Left hindlimb (tissue), 1 donor: ENCODE measurements at regions not wholly inside any gene's neighbourhood (a gene's known extent, or its start where the extent isn't known, plus 50 kb on each side); places are given as distances from the start of the nearest gene placed in this dataset.
"Not testable (repeated sequence)": the region's sequence is repeated elsewhere in the genome, so short reads cannot be mapped to it uniquely, and the experiment has no call there.

Source experiments
- DNase-seq: peaks from one replicate; pipeline ENCODE4 v3.0.0-alpha.2; 2018

DNA sequence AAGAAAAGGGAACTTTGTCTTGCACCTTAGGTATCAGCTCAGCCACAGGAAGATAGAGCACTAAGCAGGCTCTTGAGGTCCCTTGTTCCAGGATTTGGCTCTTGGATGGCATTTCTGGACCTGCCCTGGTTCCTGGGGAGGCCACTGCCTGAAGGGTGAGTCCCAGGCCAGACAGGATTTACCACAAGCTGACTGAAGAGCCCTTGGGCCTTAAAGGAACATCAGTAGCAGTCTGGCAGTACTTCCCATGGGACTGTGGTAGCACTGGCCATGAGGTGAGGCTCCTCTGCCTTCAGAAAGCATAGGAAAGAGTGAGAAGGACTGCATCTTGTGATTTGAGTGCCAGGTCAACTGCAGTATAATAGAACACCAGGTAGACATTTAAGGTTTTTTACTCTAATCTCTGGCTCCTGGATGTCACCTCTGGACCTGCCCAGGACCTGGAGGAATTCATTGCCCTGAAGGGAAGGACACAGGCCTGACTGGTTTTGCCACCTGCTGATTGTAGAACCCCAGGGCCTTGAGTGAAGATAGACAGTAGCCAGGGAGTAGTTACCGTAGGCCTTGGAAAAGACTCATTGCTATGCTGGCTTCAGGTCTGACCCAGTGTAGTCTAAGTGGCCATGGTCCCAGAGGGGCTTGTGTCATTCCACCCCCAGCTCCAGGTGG is 154.4 kb upstream of the CREB1 start:
- DNase-seq, result no peak

DNA sequence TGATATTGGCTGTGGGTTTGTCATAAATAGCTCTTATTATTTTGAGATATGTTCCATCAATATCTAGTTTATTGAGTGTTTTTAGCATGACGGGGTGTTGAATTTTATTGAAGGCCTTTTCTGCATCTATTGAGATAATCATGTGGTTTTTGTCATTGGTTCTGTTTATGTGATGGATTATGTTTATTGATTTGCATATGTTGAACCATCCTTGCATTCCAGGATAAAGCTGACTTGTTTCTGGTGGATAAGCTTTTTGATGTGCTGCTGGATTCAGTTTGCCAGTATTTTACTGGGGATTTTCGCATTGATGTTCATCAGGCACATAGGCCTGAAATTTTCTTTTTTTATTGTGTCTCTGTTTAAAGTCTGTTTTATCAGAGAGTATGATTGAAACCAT is 151.1 kb upstream of the CREB1 start:
- DNase-seq, result not testable (repeated sequence)

DNA sequence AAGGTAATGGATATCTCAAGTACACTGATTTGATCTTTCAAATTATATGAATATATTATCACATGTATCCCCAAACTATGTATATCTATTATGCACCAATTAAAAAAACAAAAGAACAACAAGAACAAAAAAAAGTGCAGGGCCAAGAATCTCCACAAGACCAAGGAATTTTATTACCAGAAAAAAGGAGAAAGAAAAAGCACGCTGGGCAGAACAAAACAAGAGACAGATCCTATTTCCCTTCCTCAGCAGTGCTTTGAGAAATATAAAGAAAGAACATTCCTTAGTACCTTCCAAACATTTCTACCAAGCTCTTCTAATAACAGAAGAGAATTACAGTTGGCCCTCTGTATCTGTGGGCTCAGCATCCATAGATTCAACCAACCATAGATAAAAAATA is 144.7 kb upstream of the CREB1 start:
- DNase-seq, result no peak

DNA sequence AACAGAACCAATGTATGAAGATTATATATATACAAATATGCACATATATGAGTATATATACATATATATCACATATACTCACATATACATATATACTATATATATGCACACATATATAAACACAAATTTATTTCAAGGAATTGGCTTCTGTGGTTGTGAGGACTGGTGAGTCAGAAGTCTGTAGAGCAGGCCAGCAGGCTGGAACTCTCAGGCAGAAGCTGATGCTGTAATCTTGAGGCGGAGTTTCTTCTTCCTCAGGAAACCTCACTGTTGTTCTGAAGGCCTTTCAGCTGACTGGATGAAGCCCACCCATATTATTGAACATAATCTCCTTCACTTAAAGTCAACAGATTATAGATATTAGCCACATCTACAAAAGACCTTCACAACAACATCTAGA is 143.9 kb upstream of the CREB1 start:
- no peak for DNase-seq

DNA sequence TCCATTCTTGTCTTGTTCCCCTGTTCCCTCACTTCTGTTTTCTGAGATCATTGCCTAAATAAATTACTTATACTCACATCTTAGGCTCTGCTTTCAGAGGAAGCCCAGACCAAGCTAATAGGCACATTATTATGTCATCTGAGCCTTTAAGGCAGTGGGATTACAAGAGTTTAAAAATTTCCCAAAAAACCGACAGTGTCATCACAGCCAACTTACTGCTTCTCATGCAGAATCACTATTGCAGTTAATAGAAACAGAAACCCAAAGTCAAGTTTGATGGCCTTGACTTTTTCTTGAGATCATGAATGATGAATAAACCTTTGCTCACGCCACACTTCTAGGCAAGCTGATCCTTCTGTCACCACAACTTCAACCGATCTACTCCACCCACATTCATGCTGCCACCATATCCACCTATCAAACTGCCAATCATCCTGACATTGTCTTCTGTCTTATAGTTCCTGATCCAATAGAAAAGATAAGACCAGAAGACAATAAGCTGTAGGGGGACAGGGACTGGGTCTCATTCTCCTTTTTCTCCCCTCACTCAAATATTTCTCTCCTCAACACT is 142.7 kb upstream of the CREB1 start:
- DNase-seq, result no peak

DNA sequence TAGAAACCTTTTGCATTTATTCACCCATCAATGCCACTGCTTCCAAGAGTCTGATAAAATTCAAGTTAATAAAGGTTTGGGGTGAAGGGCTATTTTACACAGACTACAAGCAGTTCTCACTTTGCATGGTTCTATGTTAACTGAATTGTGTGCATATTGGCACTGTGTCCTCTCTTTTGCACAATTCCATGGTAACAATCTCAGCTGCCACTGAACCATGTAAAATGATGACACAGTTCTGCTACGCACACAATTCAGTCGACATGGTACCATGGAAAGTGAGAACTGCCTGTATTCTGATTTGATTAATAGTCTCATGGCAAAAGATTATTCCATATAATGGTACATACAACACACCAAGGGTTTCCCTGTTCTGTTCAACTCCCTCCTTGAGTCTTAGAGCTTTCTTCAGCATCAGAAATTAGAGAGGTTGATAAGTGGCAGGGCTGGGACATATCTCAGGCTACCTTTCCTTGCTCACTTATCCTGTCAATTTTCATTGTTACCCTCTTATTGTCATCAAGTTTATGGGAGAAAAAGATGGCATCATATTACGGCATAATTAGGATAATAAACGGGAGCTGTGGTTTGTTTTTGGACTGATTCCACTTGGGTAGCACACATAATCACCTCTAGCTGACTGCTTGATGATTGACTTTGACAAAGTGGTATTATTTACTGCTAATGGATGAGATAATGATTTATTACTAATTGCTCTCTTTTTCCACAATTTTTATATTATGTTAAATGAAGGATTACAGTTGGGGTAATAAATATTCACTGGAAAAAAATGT is 139.3 kb upstream of the CREB1 start:
- no peak for DNase-seq

DNA sequence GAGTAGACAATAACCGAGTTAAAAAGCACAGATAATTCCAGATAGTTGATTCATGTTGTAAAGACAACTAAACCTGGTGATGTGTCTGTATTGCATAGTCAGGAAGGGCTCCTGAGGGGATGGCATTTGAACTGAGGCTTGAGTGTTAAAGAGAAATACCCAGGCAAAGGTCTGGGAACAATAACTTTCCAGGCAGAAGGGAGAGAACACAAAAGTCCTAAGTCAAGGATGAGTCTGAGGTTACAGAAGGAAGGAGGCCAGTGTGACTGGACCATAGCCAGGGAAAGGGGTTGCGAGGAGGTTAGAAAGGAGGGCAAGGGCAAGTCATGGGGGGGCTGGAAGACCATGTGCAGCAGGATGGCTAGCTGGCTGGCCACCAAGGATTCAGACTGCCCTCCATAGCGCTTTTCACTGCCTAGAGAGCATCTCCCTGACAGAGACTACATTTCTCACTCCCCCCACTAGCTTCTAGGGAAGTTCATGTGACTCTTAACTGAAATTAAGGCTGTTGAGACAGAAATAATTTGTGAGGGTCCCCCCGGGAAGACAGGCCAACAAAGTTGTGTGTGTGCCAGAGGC is 135.5 kb upstream of the CREB1 start:
- no peak for DNase-seq

DNA sequence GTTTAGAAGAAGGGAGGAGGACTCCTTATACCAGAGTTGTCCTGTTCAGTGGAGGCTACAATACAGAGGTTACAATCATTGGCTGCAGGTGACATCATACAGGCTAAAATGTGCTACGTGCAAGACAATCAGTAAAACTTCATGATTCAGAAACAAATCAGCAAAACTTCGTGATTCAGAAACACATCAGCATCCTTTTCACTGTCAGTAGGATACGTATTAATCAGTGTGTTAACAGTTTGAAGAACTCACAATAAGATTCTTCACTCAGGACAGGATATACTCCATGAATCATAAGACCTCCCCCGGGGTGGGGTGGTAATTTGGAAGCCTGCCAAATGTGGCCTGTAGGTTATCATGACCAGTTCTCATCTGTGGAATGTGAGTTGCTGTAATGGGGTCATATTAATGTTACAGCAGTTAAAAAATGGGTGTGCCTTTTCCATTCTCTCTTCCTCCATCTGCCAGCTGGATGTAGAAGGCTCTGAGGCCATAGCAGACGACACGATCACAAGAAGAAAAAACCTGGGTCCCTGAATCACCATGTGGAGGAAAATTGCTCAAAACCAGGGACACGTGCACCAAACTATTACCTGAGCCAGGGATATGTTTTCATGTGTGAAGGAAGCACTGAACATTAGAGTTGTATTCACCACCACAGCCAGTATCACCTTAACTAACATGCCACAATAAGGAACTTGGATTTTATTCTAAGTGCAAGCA is 134.8 kb upstream of the CREB1 start:
- DNase-seq, result peak; percentile 47

DNA sequence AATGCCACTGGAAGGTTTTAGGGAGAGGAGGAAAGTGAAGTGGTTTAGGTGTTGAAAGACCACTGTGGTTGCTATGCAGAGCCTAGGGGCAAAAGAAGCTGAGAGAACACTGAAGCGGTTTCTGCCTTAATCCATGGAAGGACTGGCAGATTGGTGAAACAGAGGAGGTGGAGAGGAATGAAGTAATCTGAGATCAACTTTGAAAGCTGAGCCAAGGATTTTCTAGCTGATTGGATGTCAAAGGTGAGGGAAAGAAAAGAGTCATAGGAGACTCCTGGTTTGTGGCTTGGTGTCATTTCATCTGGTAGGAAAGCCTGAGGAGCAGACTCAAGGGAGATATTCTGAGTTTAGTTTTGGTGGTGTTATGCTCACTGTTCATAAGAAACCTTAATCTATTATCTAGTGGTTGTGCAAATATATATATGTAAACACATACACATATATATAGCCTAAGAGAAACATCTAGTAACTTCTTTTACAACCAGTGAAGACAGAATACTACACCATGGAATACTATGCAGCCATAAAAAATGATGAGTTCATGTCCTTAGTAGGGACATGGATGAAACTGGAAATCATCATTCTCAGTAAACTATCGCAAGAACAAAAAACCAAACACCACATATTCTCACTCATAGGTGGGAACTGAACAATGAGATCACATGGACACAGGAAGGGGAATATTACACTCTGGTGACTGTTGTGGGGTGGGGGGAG is 134.1 kb upstream of the CREB1 start:
- DNase-seq, result no peak

DNA sequence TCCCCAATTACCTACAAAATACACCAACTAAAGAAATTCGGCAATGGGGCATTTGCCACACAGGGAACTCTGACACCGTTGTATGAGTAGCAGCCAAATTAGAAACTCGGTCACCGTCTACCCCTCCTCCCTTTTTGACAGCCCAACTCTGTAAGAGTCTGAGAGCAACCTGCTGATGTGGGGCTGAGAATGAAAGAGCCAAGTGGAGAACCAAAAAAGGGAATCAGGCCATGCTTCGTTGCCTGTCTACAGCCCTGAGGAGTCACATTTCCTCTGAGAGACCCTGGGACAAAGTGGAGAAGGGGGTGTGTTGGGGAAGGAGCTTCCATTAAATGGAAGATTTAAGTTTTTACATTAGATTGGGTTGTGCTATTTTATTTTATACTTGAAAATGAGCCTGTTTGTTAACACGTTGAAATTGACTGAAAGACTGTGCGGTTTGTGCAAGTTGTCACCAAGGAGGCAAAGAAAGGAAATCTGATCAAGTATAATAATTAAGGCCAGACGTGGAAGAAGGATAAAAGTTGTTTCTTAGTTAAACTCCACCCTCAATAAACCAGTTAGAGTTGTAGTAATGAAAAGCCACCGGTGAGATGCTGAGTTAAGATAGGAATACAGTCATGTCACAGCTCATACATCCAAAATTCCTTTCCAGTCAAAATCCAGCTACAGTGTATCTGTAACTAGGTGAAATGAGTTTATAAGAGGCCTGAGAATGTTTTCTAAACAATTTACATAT is 131.7 kb upstream of the CREB1 start:
- no peak for DNase-seq

DNA sequence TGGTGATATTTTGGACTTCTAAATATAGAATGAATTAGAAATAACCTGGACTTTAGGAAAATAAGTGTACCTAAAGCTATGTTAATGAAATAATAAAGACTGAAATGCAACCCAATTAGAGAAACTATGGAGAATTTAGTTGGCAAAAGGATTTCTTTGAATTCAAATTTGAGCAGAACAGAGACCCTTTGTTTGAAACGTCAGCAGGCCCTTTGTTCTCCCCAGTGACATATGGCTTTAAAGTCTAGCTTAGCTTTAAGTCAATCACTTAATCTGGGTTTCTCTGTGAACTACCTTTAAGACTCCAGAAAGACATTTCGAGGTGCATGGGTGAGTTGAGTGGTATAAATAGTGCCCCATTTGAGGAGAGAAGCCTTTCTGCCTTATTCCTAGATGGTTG is 130.5 kb upstream of the CREB1 start:
- no peak for DNase-seq

DNA sequence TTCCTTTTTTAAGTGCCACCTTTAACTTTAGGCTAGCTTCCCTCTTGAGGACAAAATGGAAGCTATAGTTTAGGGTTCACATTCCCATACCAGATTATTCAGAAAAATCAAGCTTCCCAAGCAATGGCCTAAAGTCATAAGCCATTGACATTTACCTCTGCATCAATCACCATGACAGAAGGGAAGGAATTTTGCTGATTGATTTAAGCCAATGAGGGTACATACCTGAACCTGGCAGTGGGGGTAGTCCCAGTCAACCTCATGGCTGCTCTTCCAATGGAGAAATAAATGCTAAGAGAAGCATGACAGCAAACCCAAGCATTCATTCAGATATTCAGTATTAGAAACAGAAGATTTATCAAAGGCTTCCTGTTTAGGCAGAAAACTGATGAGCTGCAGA is 128.4 kb upstream of the CREB1 start:
- no peak for DNase-seq

DNA sequence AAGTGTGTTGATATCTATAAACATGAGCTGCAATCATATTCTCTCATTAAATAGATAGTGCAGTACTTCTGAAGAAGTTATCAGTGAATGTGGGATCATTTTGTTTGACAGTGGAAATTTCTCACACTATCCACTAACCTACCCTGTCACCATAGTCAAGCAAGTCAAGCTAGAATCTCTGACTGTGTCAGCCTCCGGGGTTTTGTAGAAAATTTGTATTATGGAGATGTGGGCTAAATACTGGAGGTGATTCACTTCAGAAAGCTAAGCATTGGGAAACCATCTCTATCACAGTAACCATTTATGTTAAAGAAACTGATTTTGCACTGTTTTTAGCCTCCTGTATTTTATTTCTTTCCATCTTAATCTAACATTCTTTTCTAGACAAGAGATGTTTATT is 126.6 kb upstream of the CREB1 start:
- DNase-seq, result no peak

DNA sequence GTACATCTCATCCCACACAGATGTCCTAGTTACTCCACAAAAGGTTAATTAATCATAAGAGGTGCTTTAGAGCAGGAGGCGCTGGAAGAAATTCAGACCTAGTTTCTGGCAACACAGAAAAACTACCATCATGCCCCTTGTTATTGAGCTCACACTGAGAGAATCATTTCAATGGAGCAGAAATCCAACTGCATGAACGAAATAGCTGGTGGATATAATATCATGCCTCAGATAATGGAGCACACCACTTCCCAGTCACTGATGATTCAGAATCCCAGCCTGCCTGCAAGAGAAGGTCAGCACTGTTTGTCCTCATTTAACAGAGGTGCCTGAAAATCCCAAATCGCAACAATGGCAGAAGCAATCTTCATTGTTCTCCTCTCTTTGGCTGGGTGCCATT is 125.8 kb upstream of the CREB1 start:
- no peak for DNase-seq

DNA sequence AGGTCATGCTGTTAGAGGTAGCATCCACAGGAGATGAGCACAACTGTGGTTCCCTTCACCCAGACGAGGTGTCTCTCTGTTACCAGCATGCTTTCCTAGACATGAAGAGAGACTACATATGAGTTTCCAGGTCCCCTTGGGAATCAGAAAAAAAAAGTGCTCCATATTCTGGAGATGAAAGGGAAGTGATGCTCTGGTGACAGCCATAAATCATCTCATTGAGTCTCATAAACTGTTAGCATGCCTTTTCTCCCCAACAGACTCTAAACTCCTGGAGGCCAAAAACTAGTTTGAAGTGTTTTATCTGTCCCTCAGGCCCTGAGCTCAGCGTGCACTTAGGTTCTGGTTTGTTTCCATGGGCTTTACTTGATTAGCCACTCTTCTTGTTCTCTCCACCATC is 124.6 kb upstream of the CREB1 start:
- DNase-seq, result no peak

DNA sequence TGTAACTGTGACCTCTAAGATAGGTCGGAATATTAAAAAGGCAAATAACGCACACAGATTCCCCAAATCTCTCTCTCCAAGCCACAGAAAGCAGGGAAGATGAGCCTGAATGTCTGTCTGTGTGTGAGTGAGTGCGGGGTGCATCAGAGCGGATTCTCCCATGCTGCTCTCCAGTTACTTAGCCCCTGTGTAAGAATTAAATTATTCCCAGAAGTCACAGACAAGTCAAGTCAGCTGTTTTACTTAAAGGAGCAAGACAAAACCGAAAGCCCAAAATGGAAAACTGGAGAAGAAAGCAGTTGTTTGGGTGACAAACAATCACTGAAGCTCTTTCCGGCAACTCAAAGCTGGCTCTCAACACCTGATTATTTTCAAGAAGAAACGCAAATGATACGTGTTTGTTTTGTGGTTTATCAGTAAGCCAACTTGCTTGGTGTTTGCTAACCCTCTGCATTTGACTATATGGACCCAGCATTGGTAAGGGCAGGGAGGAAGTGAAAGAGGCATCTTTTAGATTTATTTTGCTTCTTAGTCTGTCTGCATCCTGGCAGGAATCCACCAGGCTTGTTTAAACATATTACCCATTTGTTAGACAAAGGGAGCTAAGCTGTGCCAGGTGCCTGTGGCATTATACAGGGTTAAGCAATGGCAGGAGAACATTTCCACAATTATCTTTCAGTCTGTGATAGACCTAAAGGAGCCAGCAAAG is 121.5 kb upstream of the CREB1 start:
- no peak for DNase-seq

DNA sequence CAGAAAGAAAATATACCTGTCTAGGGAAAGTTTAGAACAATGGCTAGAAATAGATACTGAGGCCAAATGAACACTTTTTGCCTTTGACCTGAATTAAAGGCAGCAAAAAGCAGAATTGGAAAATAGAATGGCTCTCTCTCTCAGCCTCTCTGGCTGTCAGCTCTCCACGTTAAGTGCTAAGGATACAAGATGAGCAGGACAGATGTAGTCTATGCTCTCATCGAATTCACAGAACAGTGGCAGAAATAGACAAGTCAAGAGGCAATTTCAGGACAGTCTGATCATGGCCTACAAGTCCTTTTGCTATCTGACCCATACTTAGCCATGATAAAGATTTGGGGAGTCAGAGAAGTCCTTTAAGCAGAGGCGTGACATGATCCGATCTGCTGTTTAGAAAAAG is 120.2 kb upstream of the CREB1 start:
- no peak for DNase-seq

DNA sequence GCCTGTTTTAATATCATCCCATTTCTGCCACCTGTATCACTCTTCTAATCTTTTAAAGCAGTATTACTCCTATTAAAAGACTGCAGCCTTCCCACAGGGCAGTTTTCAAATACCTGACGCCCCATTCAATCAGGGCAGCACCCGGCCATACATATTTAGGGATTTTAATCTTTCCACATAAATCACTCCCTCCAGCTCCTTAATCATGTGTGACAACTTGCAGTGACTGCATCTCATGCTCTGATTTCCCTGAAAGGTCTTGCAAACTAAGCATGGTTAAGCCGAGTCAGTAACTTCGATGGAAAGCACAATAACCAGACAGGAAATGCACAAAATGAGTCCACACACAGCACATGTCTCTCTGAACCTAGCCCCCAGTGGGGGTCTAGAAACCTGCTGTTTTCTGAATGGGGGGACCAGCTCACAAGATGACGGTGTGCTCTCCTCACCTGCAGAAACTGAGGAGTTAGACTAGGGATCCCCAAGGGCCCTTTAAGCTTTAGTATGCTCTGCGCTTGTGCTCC is 116.9 kb upstream of the CREB1 start:
- no peak for DNase-seq

DNA sequence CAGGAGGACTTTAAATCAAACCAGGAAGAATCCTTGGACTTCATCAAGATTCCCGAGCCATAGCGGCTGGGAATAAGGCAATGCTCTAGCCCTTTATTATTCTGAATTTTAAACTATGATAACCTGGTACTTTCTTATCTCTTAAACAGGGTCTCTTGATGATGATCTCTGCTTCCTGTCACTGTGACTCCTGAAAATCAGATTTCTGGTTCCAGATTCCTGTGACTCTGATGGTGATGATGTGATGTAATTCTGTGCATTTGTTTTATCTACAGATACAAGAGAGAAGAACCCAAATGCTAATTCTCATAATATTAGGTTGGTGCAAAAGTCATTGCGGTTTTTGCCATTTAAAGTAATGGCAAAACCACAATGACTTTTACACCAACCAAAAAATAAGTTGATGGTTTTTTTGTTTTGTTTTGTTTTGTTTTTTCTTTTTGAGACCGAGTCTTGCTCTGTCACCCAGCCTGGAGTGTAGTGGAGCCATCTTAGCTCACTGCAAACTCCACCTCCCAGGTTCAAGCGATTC is 116.3 kb upstream of the CREB1 start:
- no peak for DNase-seq

DNA sequence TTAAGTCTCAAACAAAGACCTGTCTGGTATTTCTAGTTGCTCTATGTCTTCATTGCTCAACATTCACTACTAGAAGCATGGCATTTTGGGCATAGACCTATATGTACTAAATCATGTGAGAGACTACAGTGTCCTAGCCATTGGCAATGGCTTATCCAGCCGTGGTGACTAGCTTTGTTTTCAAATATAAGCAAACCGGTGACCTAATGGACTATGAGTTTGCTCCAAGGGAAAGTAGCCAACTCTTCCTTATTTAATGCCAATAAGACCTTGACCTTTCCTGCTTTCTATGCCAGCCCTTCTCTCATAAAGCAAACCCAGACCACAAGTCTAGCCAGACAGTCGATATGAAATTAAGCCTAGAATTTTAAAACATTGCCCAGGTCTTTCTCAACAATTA is 113.7 kb upstream of the CREB1 start:
- no peak for DNase-seq

DNA sequence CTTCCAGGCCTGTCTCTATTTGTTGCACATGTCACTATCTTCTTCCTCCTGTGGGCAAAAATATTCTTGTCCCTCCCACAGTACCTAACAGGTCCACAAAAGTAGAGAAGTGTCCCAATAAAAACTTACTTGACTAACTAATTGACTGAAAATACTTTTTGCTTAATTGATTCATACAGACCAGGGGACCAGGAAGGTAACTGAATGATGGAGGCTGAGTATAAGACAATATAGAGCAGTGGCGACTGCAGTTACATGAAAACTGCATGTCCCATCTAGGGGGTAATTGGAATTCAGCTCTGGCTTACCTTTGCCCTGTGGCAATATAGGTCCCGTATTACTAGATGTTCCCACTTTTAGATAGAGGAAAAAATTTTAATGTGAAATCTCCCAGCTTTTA is 112.9 kb upstream of the CREB1 start:
- DNase-seq, result no peak
